Adipocyte (in vitro differentiated cells): ENCODE measurements at regions not wholly inside any gene's neighbourhood (a gene's known extent, or its start where the extent isn't known, plus 50 kb on each side); places are given as distances from the start of the nearest gene placed in this dataset.
"Not testable (repeated sequence)": the region's sequence is repeated elsewhere in the genome, so short reads cannot be mapped to it uniquely, and the experiment has no call there.

Experiments used
- DNase-seq: peaks from one replicate; pipeline ENCODE4 v3.0.0-alpha.2; 2015; ENCODE audit warnings: low read depth
- H3K27me3 ChIP-seq: replicated peaks from 2 replicates; pipeline ENCODE4 v1.7.0; 2013; ENCODE audit warnings: mild to moderate bottlenecking, low read length, moderate library complexity; ENCODE audit not compliant: control insufficient read depth, insufficient read depth
- H3K36me3 ChIP-seq: 2 replicates; pipeline ENCODE4 v1.7.0; 2013; ENCODE audit warnings: low read length, mild to moderate bottlenecking, moderate library complexity; ENCODE audit not compliant: control insufficient read depth, insufficient read depth, severe bottlenecking
- H3K4me1 ChIP-seq: 2 replicates; pipeline ENCODE4 v1.7.0; 2013; ENCODE audit warnings: mild to moderate bottlenecking, low read length, moderate library complexity; ENCODE audit not compliant: control insufficient read depth, insufficient read depth
- H3K4me3 ChIP-seq: 2 replicates; pipeline ENCODE4 v1.7.0; 2013; ENCODE audit warnings: mild to moderate bottlenecking, low read length, moderate library complexity
- H3K9ac ChIP-seq: 2 replicates; pipeline ENCODE4 v1.7.0; 2013; ENCODE audit warnings: mild to moderate bottlenecking, low read length, moderate library complexity
- H3K9me3 ChIP-seq: 2 replicates; pipeline ENCODE4 v1.7.0; 2013; ENCODE audit warnings: mild to moderate bottlenecking, low read length, moderate library complexity; ENCODE audit not compliant: control insufficient read depth

DNA sequence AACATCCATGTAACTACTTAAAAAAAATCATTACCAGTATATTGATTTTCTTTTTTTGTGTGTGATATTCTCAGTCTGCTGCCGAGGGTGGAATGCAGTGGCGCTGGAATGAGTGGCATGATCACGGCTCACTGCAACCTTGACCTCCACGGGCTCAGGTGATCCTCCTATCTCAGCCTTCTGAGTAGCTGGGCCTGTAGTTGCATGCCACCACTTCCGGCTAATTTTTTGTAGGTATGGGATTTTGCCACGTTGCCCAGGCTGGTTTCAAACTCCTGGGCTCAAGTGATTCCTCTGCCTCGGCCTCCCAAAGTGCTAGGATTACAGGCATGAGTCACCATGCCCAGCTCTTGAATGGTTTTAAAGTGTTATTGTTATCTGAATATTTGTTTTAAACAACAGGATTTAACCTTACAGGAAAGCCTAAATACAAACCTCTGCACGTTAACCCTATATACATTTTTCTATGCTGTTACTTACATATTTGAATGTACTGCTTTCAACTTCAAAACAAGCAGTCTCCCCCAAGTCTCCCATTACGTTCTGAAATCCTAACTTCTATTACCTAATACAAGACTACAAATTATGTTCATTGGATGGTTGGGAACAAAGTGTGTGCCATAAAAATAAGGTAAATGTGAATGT is 61.7 kb downstream of the KPNA2 start:
- Histone ChIP-seq H3K9me3 (no peaks in the 10 kb centered on the region), H3K27me3 (no peaks in the 10 kb centered on the region), H3K9ac (no peak overlapping the region), H3K4me1 (no peaks in the 10 kb centered on the region), H3K36me3 (no peaks in the 10 kb centered on the region), H3K4me3 (no peak overlapping the region)
- peak; percentile 8 for DNase-seq

DNA sequence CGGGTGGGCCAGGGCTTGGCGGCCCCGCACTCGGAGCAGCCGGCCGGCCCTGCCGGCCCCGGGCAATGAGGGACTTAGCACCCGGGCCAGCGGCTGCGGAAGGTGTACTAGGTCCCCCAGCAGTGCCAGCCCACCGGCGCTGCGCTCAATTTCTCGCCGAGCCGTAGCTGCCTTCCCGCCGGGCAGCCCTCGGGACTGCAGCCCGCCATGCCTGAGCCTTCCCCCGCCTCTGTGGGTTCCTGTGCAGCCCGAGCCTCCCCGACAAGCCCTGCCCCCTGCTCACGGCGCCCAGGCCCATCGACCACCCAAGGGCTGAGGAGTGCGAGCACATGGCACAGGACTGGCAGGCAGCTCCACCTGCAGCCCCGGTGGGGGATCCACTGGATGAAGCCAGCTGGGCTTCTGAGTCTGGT is 63.8 kb downstream of the KPNA2 start:
- DNase-seq, H3K9me3 ChIP-seq, H3K4me3 ChIP-seq, H3K36me3 ChIP-seq, H3K9ac ChIP-seq, H3K27me3 ChIP-seq: not testable (repeated sequence)
- H3K4me1 ChIP-seq, result peaks cover 11% of the 10 kb centered on the region

DNA sequence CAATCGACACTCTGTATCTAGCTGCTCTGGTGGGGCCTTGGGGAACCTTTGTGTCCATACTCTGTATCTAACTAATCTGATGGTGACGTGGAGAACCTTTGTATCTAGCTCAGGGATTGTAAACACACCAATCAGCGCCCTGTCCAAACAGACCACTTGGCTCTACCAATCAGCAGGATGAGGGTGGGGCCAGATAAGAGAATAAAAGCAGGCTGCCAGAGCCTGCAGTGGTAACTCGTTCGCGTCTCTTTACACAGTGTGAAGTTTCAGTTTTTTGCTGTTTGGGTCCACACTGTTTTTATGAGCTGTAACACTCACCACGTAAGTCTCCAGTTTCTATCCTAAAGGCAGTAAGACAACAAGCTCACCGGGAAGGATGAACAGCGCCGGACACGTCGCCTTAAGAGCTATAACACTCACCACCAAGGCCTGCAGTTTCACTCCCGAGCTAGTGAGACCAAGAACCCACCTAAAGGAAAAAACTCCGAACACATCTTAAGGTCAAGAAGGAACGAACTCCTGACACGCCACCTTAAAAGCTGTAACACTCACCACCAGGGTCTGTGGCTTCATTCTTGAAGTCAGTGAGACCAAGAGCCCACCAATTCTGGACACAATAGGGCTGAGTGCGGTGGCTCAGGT is 64.6 kb downstream of the KPNA2 start:
- Histone ChIP-seq H3K27me3 (no peaks in the 10 kb centered on the region), H3K4me3 (no peak overlapping the region), H3K9ac (no peak overlapping the region), H3K4me1 (peaks cover 11% of the 10 kb centered on the region), H3K9me3 (no peaks in the 10 kb centered on the region), H3K36me3 (no peaks in the 10 kb centered on the region)
- no peak for DNase-seq

DNA sequence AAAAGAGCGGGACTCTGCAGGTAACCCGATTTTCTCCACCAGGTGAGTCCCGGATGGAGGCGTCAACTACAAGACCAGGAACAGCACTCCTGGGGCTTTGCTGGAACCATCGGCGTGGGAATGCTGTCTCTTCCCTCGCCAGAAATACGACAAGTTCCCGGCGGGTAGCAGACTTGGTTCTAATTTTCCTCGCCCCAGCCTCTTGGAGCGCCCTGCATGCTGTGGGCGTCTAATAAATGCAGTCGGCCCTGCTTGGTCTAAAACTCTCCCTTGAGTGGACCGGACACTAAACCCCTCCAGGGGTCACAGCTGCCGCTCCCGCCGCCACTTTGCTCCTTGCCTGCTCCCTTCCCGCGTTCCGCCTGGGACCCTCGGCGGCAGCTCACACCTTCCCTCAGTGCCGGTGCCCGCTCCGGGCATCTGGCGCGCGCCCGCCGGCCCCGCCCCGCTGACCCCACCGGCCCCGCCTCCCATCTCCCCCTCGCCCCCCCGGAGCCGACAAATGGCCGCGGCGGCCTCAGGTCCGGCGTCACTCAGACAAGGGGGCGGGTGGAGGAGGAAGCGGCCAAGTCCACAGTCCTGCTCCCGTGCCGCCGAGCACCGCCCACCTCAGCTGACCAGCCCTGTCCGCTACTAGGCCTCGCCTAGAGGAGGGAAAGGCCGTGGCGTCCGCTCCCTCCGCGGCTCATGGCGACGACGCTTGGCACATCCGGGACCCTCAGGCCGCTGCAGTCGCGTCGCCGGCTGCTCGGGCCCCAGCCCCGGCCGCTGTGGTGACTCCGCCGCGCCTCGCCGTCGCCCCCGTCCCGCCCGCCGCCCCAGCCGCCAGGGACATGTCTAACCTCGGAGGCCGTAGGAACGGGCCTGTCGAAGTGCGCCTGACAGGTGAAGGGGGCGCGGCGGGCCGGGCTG is 65.8 kb downstream of the KPNA2 start:
- no peaks in the 10 kb centered on the region for H3K27me3 ChIP-seq
- H3K9me3 ChIP-seq, result no peaks in the 10 kb centered on the region

DNA sequence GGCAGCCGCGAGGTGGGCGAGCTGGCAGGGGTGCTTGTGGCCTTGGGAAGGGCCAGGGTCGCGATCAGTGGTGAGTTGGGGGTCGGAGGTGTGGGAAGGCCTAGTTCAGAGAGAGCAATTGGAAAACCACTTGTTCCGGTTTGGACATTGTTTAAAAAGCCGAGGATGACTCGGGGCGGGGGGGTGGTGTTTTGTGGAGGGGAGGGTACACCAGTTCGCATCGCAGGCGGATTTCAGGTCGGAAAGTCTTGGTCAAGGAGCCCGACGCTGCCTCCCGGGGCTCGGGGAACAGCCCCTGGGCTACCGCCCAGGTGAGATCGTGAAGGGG is 66.4 kb downstream of the KPNA2 start:
- Histone ChIP-seq H3K4me1 (peaks cover 11% of the 10 kb centered on the region), H3K9me3 (no peaks in the 10 kb centered on the region), H3K36me3 (no peaks in the 10 kb centered on the region), H3K27me3 (no peaks in the 10 kb centered on the region), H3K4me3 (peak overlapping the region; percentile 84), H3K9ac (peak overlapping the region; percentile 85)
- DNase-seq, result no peak

More for the DNA sequence above, 65.8 kb downstream of the KPNA2 start:
- Histone ChIP-seq H3K4me1 (peaks cover 11% of the 10 kb centered on the region), H3K9ac (peak overlapping the region; percentile 85), H3K36me3 (no peaks in the 10 kb centered on the region), H3K4me3 (peak overlapping the region; percentile 84)
- peak; percentile 89 for DNase-seq

DNA sequence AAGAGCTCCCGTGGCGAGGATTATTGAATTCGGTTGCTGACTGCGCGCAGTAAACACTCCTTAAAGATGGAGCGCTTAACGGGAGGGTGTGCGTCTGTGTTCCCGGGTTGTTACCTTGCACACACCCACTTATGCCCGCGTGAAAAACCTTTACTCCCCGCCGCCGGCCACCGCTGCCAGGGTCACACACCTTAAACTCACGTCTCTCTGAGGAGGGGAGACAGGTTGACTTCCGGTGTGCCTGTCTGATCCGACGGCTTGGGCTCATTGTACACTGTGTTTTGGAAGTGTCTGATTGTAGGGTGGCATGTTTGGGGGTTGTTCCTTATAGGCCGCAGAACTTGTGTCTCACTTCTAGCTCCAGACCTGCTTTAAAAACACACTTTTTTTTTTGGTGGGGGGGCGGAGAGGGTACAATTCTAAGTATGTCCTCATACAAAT is 66.8 kb downstream of the KPNA2 start:
- H3K36me3 ChIP-seq, result no peaks in the 10 kb centered on the region
- peak overlapping the region; percentile 85 for H3K9ac ChIP-seq
- no peaks in the 10 kb centered on the region for H3K27me3 ChIP-seq
- no peaks in the 10 kb centered on the region for H3K9me3 ChIP-seq
- H3K4me1 ChIP-seq, result peaks cover 11% of the 10 kb centered on the region
- peak; percentile 42 for DNase-seq
- H3K4me3 ChIP-seq, result peak overlapping the region; percentile 84

DNA sequence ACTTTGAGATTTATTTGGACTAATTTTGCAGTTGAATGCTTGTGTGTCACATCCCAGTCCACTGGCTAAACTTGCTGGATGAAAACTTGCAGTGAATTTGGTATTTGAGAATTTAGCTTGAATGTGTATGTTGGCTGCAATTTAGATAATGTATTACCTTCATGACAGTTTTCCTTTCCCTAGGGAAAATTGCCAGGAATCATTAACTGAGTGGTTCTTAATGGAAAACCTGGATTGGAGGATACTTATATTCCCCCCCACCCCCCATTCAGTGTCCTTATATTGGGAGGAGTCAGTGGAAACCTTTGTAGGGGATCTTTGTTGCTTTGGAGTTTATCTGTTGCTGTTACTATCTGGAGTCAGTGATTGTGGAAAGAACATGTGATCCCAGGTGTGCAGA is 67.6 kb downstream of the KPNA2 start:
- peaks cover 11% of the 10 kb centered on the region for H3K4me1 ChIP-seq
- no peaks in the 10 kb centered on the region for H3K9me3 ChIP-seq
- H3K9ac ChIP-seq, result peak overlapping the region; percentile 42
- peak; percentile 10 for DNase-seq
- no peaks in the 10 kb centered on the region for H3K36me3 ChIP-seq
- H3K4me3 ChIP-seq, result peak overlapping the region; percentile 84
- H3K27me3 ChIP-seq, result no peaks in the 10 kb centered on the region

DNA sequence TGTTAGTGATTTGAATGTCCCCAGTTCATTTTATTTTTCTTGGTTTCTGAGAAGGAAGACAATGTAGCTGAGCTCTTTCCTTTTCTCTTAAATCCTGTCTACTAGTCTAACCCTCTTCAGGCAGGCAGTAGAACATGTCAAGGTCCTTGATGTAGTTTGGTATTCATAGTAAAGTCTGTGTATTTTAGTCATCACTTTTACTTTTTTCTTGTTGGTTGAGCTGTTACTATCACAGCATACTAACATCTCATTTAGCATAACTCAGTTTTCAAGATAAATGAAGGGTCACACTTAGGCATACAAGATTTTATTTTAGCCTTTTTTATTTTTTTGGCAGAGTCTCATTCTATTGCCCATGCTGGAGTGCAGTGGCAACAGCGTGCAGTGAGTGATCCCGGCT is 70.5 kb downstream of the KPNA2 start:
- Histone ChIP-seq H3K9me3 (no peaks in the 10 kb centered on the region), H3K4me1 (peaks cover 16% of the 10 kb centered on the region), H3K9ac (no peak overlapping the region), H3K4me3 (no peak overlapping the region), H3K27me3 (no peaks in the 10 kb centered on the region), H3K36me3 (no peaks in the 10 kb centered on the region)
- no peak for DNase-seq

DNA sequence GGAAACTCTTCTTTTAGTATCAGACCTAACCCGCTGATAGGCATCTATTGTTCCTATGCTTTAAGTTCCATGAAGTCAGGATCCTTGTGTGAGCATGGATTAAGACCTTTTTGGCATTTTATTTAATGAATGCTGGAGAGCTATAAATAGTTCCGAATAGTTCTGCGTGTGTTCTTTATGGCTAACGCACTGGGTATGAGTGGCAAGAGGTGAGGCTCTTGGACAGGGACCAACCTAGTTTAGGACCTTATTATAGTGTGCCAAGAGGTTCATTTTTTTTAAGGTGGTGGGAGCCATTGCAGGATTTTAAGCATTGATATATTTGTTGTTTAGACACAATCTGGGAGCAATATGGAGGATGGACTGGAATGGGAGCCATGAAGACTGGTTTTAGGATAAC is 71.8 kb downstream of the KPNA2 start:
- DNase-seq, result no peak
- H3K4me1 ChIP-seq, result peaks cover 16% of the 10 kb centered on the region
- no peak overlapping the region for H3K9ac ChIP-seq
- H3K27me3 ChIP-seq, result no peaks in the 10 kb centered on the region
- H3K9me3 ChIP-seq, result no peaks in the 10 kb centered on the region
- H3K36me3 ChIP-seq, result no peaks in the 10 kb centered on the region
- H3K4me3 ChIP-seq, result no peak overlapping the region

DNA sequence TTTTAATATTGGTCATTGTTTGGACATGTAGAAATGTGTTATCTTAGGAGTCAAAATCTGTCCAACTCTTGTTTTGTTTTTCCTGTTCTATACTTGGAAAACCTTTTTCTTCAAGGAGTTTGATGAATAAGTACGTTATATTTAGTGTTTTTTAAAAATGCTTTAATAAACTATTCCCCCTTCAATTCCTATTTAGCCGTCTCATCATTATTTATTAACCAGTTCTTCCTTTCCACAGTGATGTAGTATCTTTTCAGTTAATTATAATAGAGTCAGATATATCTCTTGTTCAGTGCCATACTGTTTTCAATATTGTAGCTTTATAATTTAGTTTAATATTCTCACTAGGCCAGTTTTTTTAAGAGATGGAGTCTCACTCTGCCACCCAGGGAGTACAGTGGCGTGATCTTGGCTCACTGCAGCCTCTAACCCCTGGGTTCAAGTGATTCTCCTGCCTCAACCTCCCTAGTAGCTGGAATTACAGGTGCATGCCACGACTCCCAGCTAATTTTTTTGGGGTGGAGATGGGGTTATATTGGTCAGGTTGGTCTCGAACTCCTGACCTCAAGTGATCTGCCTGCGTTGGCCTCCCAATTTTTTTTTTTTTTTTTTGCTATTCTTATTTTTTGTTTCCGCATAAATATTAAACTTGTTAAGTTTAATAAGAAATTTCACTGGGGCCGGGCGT is 72.9 kb downstream of the KPNA2 start:
- Histone ChIP-seq H3K4me3 (no peak overlapping the region), H3K9me3 (no peaks in the 10 kb centered on the region), H3K27me3 (no peaks in the 10 kb centered on the region), H3K36me3 (no peaks in the 10 kb centered on the region), H3K9ac (no peak overlapping the region), H3K4me1 (peaks cover 6% of the 10 kb centered on the region)
- DNase-seq, result no peak

DNA sequence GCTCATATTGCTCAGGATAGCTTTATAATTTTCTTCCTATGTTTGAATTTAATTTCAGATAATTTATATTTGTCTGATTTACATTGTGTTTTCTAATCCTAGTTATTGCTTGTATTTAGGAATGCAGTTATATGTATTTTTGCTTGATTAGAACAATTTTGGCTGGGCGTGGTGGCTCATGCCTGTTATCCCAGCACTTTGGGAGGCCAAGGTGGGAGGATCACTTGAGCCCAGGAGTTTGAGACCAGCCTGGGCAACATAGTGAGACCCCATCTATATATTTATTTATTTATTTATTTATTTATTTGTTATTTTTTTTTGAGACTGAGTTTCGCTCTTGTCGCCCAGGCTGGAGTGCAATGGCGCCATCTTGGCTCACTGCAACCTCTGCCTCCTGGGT is 73.9 kb downstream of the KPNA2 start:
- not testable (repeated sequence) for H3K27me3 ChIP-seq, H3K9ac ChIP-seq, H3K4me1 ChIP-seq, H3K4me3 ChIP-seq, H3K36me3 ChIP-seq, DNase-seq, H3K9me3 ChIP-seq
